K562 (cell line): ENCODE measurements at regions not wholly inside any gene's neighbourhood (a gene's known extent, or its start where the extent isn't known, plus 50 kb on each side); places are given as distances from the start of the nearest gene placed in this dataset.

ENCODE experiments used
- ATAC-seq: fragments of 200-7000 bp; cut with Tn5 transposase; 3 replicates; pipeline ENCODE4 v1.9.1; 2020; ENCODE audit warnings: moderate library complexity
- BruUV-seq: library from RNA; stranded (reverse); fragments of 400-500 nt; replicated peaks from 2 replicates; lab custom pipeline; 2021; lab: Mats Ljungman, UMichigan
- CTCF ChIA-PET: fragments of 300-600 bp; formaldehyde crosslinking; extraction: SDS; loops from one replicate; lab custom pipeline; 2021; ENCODE audit warnings: low intra/inter-chr PET ratio; lab: Yijun Ruan, JAX
- POLR2A ChIA-PET: fragments of 300-600, 350-650 bp; sonication (Branson Sonifier 250); formaldehyde crosslinking; extraction: SDS; loops from one replicate; lab custom pipeline; 2021; ENCODE audit warnings: antibody characterized with exemption, inconsistent platforms; lab: Yijun Ruan, JAX
- DNase-seq, 4 experiments: peaks; one replicate each; pipeline versions ENCODE4 v3.0.0 to v3.0.0-alpha.2; 2011 to 2018; ENCODE audit warnings: low spot score in 3 of 4, mixed read lengths in 3 of 4; ENCODE audit errors: extremely low read depth in 1 of 4
- FAIRE-seq: peaks from 2 replicates; lab custom pipeline; 2011; peaks lifted over from hg19 to GRCh38; lab: Jason Lieb, UNC
- H2AFZ ChIP-seq: 2 replicates; pipeline ENCODE4 v1.6.0; 2011; ENCODE audit warnings: low read depth, low read length, control low read depth, inconsistent platforms
- H3K27ac ChIP-seq: fragments of 200-600 bp; 3 replicates; pipeline ENCODE4 v1.8.0; 2011; ENCODE audit warnings: low read depth, mild to moderate bottlenecking, control low read depth, inconsistent platforms, low read length, moderate library complexity, mixed read lengths; ENCODE audit errors: extremely low read depth
- H3K27me3 ChIP-seq, 2 experiments: fragments of 300-600 bp in 1 of 2; 2 replicates in 1 of 2; 3 replicates in 1 of 2; pipeline versions ENCODE4 v1.6.0 to v1.8.0; 2011; ENCODE audit warnings: inconsistent platforms in 2 of 2, low read length in 2 of 2, mild to moderate bottlenecking in 1 of 2, mixed read lengths in 1 of 2, moderate library complexity in 1 of 2; ENCODE audit not compliant: control insufficient read depth in 2 of 2, insufficient read depth in 2 of 2
- H3K36me3 ChIP-seq: fragments of 300-600 bp; 3 replicates; pipeline ENCODE4 v1.8.0; 2011; ENCODE audit warnings: mild to moderate bottlenecking, low read length, inconsistent platforms; ENCODE audit not compliant: control insufficient read depth, insufficient read depth
- H3K4me1 ChIP-seq, 2 experiments: fragments of 200-600 bp in 1 of 2; replicated peaks in 1 of 2; 2 replicates in 1 of 2; 3 replicates in 1 of 2; pipeline versions ENCODE4 v1.5.1 to v1.8.0; 2011; ENCODE audit warnings: inconsistent platforms in 2 of 2, low read length in 2 of 2, mild to moderate bottlenecking in 1 of 2, mixed read lengths in 1 of 2, moderate library complexity in 1 of 2; ENCODE audit not compliant: control insufficient read depth in 2 of 2, insufficient read depth in 2 of 2
- H3K4me2 ChIP-seq: 2 replicates; pipeline ENCODE4 v1.6.1; 2011; ENCODE audit warnings: low read length, control low read depth, inconsistent platforms, mixed read lengths; ENCODE audit not compliant: insufficient read depth
- H3K4me3 ChIP-seq: fragments of 200-600 bp; sonication (generic), shearing (Covaris generic); 2 replicates; pipeline ENCODE4 v1.5.1; 2016; ENCODE audit warnings: control low read depth, inconsistent platforms
- H3K79me2 ChIP-seq: fragments of 200-600 bp; 3 replicates; pipeline ENCODE4 v1.8.0; 2011; ENCODE audit warnings: low read length, inconsistent platforms; ENCODE audit not compliant: control insufficient read depth, insufficient read depth
- H3K9ac ChIP-seq, 2 experiments: 2 replicates each; pipeline versions ENCODE4 v1.6.0 to v1.6.1; 2011; ENCODE audit warnings: low read depth in 2 of 2, low read length in 2 of 2, control low read depth in 1 of 2, inconsistent platforms in 1 of 2, mild to moderate bottlenecking in 1 of 2, mixed read lengths in 1 of 2; ENCODE audit not compliant: insufficient read depth in 1 of 2
- H3K9me1 ChIP-seq: one replicate; pipeline ENCODE4 v1.6.0; 2011; ENCODE audit warnings: inconsistent platforms, mild to moderate bottlenecking, low read length, moderate library complexity; ENCODE audit not compliant: control insufficient read depth, insufficient read depth
- H3K9me3 ChIP-seq: replicated peaks from 2 replicates; pipeline ENCODE4 v1.5.1; 2011; ENCODE audit warnings: low read depth, low read length, inconsistent platforms; ENCODE audit not compliant: control insufficient read depth, insufficient read depth
- H4K20me1 ChIP-seq: replicated peaks from 2 replicates; pipeline ENCODE4 v1.6.1; 2011; ENCODE audit warnings: low read length, inconsistent platforms, mixed read lengths; ENCODE audit not compliant: control insufficient read depth, insufficient read depth
- ARHGAP35 ChIP-seq: fragments of 450-650 bp; IDR thresholded peaks from 2 replicates; pipeline ENCODE4 v1.6.1; 2018; ENCODE audit not compliant: partially characterized antibody
- ATF7 ChIP-seq: fragments of 450-650 bp; IDR thresholded peaks from 2 replicates; pipeline ENCODE4 v1.7.1; 2014; ENCODE audit warnings: mild to moderate bottlenecking, moderate library complexity
- BRCA1 ChIP-seq, 2 experiments: fragments of 450-650 bp in 1 of 2; sonication (generic) in 1 of 2; formaldehyde crosslinking in 1 of 2; IDR thresholded peaks; 2 replicates each; pipeline versions ENCODE4 v1.5.0 to v1.6.1; 2017 to 2020; ENCODE audit warnings: mild to moderate bottlenecking in 1 of 2, missing genetic modification reagents in 1 of 2
- CCAR2 ChIP-seq: fragments of 200-400 bp; formaldehyde crosslinking; IDR thresholded peaks from 2 replicates; pipeline ENCODE4 v1.6.1; 2017; ENCODE audit warnings: mild to moderate bottlenecking, low read depth, low read length
- GATAD2B ChIP-seq: fragments of 450-650 bp; IDR thresholded peaks from 2 replicates; pipeline ENCODE4 v1.6.1; 2017; ENCODE audit warnings: mild to moderate bottlenecking, borderline replicate concordance
- HNRNPH1 ChIP-seq: fragments of 200-400 bp; formaldehyde crosslinking; optimal IDR thresholded peaks from 2 replicates; pipeline ENCODE3; 2017; ENCODE audit warnings: low read depth, mild to moderate bottlenecking, low read length, moderate library complexity
- SP2 ChIP-seq: IDR thresholded peaks from 2 replicates; pipeline ENCODE4 v1.6.1; 2011; ENCODE audit warnings: mild to moderate bottlenecking, low read depth, low read length, moderate library complexity; ENCODE audit not compliant: poor library complexity, severe bottlenecking; ENCODE audit errors: extremely low read depth
- TFE3 ChIP-seq: fragments of 450-650 bp; formaldehyde crosslinking; IDR thresholded peaks from 2 replicates; pipeline ENCODE4 v1.4.0; 2020; ENCODE audit warnings: mild to moderate bottlenecking, mixed read lengths
- TRIM24 ChIP-seq, 2 experiments: fragments of 450-650 bp; IDR thresholded peaks; 2 replicates each; pipeline ENCODE4 v1.6.1; 2016
- ZNF12 ChIP-seq: sonication (generic); formaldehyde crosslinking; IDR thresholded peaks from 2 replicates; pipeline ENCODE4 v1.4.0; 2020; ENCODE audit warnings: mild to moderate bottlenecking, missing genetic modification reagents
- ZNF143 ChIP-seq: sonication (generic); formaldehyde crosslinking; IDR thresholded peaks from 2 replicates; pipeline ENCODE4 v1.9.0; 2022; ENCODE audit warnings: mild to moderate bottlenecking, missing genetic modification reagents
- in situ Hi-C: fragments of 300-500 bp; cut with MboI; formaldehyde crosslinking; loops from 4 replicates; pipeline ENCODE4 v1.15.0; 2018; ENCODE audit warnings: inconsistent platforms, mixed read lengths
- intact Hi-C: fragments of 100-400 bp; cut with micrococcal nuclease; formaldehyde crosslinking; loops from 2 replicates; pipeline ENCODE4 v1.14.2; 2022

- Histone ChIP-seq H3K4me1 (no peaks in the 10 kb centered on the region), H3K9ac (no peak overlapping the region), H2AFZ (no peak overlapping the region), H3K4me2 (no peak overlapping the region), H3K27me3 (no peaks in the 10 kb centered on the region), H3K4me3 (no peak overlapping the region), H3K9me1 (no peaks in the 10 kb centered on the region), H3K27ac (no peak overlapping the region), H3K9me3 (no peaks in the 10 kb centered on the region; the same call in 1 of the 2 replicates), H3K36me3 (no peaks in the 10 kb centered on the region), H3K79me2 (no peaks in the 10 kb centered on the region), H4K20me1 (no peaks in the 10 kb centered on the region)
- in situ Hi-C loops (no loop called here), intact Hi-C loops (no loop called here)
- ChIA-PET POLR2A (no interaction called here), CTCF (no interaction called here)
- no TSS peak for BruUV-seq
- DNase-seq: no peak
- TF ChIP-seq BRCA1 (IDR thresholded peaks at IDR 0.05) (no peak), BRCA1 (CRISPR knock-in tag; IDR thresholded peaks at IDR 0.05) (no peak), CCAR2 (no peak), SP2 (no peak), TRIM24 (IDR thresholded peaks at IDR 0.05) (no peak), ATF7 (no peak), TFE3 (CRISPR knock-in tag) (no peak), GATAD2B (no peak), ARHGAP35 (no peak), HNRNPH1 (no peak), ZNF143 (CRISPR knock-in tag) (no peak), ZNF12 (CRISPR knock-in tag) (no peak)
- no peak for ATAC-seq
- FAIRE-seq: no peak
These were observed 301.2 kb upstream of the ARSJ start for GRCh38 chr4:114280645-114281044.
